HG02610 (cell line): ENCODE measurements at regions not wholly inside any gene's neighbourhood (a gene's known extent, or its start where the extent isn't known, plus 50 kb on each side); places are given as distances from the start of the nearest gene placed in this dataset.

Source experiments
- ATAC-seq: cut with Tn5 transposase; IDR thresholded peaks from one replicate; pipeline ENCODE4 v1.9.1; 2021; ENCODE audit warnings: mild to moderate bottlenecking, moderate library complexity; ENCODE audit not compliant: unreplicated experiment

GRCh38 chr2:12381543-12382325, 335.0 kb upstream of the TRIB2 start:
- no peak for ATAC-seq

- no peak for ATAC-seq
These were observed 334.4 kb upstream of the TRIB2 start for GRCh38 chr2:12382366-12382765.

GRCh38 chr2:12389344-12390045, 327.2 kb upstream of the TRIB2 start:
- ATAC-seq, result no peak

- no peak for ATAC-seq
These were observed 325.6 kb upstream of the TRIB2 start for GRCh38 chr2:12391116-12391515.

- no peak for ATAC-seq
These were observed 320.0 kb upstream of the TRIB2 start for GRCh38 chr2:12396699-12397098.

- ATAC-seq, result peak; percentile 80
These were observed 318.9 kb upstream of the TRIB2 start for GRCh38 chr2:12397854-12398253.

GRCh38 chr2:12399240-12399639, 317.5 kb upstream of the TRIB2 start:
- ATAC-seq, result no peak

GRCh38 chr2:12400543-12400942, 316.2 kb upstream of the TRIB2 start:
- ATAC-seq, result no peak

- ATAC-seq, result no peak
These were observed 314.1 kb upstream of the TRIB2 start for GRCh38 chr2:12402440-12403139.

- no peak for ATAC-seq
These were observed 312.2 kb upstream of the TRIB2 start for GRCh38 chr2:12404497-12404896.

- ATAC-seq, result no peak
These were observed 309.6 kb upstream of the TRIB2 start for GRCh38 chr2:12407160-12407559.

- peak; percentile 100 for ATAC-seq
These were observed 303.8 kb upstream of the TRIB2 start for GRCh38 chr2:12412898-12413305.

GRCh38 chr2:12415536-12415935, 301.2 kb upstream of the TRIB2 start:
- ATAC-seq, result no peak

GRCh38 chr2:12416600-12416999, 300.1 kb upstream of the TRIB2 start:
- no peak for ATAC-seq

GRCh38 chr2:12417786-12418185, 298.9 kb upstream of the TRIB2 start:
- ATAC-seq, result no peak

- no peak for ATAC-seq
These were observed 296.9 kb upstream of the TRIB2 start for GRCh38 chr2:12419803-12420202.

- ATAC-seq, result no peak
These were observed 295.7 kb upstream of the TRIB2 start for GRCh38 chr2:12421046-12421445.

GRCh38 chr2:12424219-12424618, 292.5 kb upstream of the TRIB2 start:
- no peak for ATAC-seq

- ATAC-seq, result no peak
These were observed 291.9 kb upstream of the TRIB2 start for GRCh38 chr2:12424809-12425208.

GRCh38 chr2:12428324-12428723, 288.4 kb upstream of the TRIB2 start:
- no peak for ATAC-seq

- ATAC-seq, result no peak
These were observed 287.9 kb upstream of the TRIB2 start for GRCh38 chr2:12428786-12429185.
